ENCODE measurements at regions not wholly inside any gene's neighbourhood (a gene's known extent, or its start where the extent isn't known, plus 50 kb on each side); places are given as distances from the start of the nearest gene placed in this dataset.
A peak's percentile ranks its signal among the peaks of the same experiment; 100 is the strongest.

GRCh38 chr12:39105111-39105510 lies 199.7 kb upstream of the CPNE8 start:
- Histone ChIP-seq H3K27ac (ENCODE audit: low read depth, low read length) (no peak overlapping the region), H3F3A (ENCODE audit: insufficient read depth) (no peaks in the 10 kb centered on the region), H3K9me3 (ENCODE audit: insufficient read depth, low read length) (no peaks in the 10 kb centered on the region), H3K9ac (ENCODE audit: low read length) (no peak overlapping the region), H4K20me1 (ENCODE audit: low read depth, low read length) (no peaks in the 10 kb centered on the region; the same call in 1 of the 2 replicates), H2AFZ (ENCODE audit: low read depth, low read length, severe bottlenecking) (no peak overlapping the region), H3K4me2 (ENCODE audit: low read depth, low read length, poor library complexity, severe bottlenecking) (no peak overlapping the region), H3K4me3 (ENCODE audit: insufficient read depth, low read length, poor library complexity, severe bottlenecking) (no peak overlapping the region), H3K36me3 (ENCODE audit: low read length) (no peaks in the 10 kb centered on the region), H3K9me2 (replicated peaks; ENCODE audit: insufficient read depth, low read length) (no peaks in the 10 kb centered on the region), H3K27me3 (ENCODE audit: low read length) (no peaks in the 10 kb centered on the region), H3K79me2 (ENCODE audit: insufficient read depth, low read length) (no peaks in the 10 kb centered on the region)
- TF ChIP-seq CTCF (IDR thresholded peaks at IDR 0.05; ENCODE audit: insufficient read depth, low read length, poor library complexity, severe bottlenecking) (no peak), EZH2phosphoT487 (conservative IDR thresholded peaks at IDR 0.05; ENCODE audit: low read length) (no peak)

GRCh38 chr12:39103552-39104165 lies 198.3 kb upstream of the CPNE8 start:
- no peak overlapping the region for H2AFZ ChIP-seq (ENCODE audit: low read depth, low read length, severe bottlenecking)
- TF ChIP-seq CTCF (IDR thresholded peaks at IDR 0.05; ENCODE audit: insufficient read depth, low read length, poor library complexity, severe bottlenecking) = peak; percentile 57
- no peak for TF ChIP-seq EZH2phosphoT487 (conservative IDR thresholded peaks at IDR 0.05; ENCODE audit: low read length)
- H3K27me3 ChIP-seq (ENCODE audit: low read length) = no peaks in the 10 kb centered on the region
- no peak overlapping the region for H3K9ac ChIP-seq (ENCODE audit: low read length)
- no peak overlapping the region for H3K4me2 ChIP-seq (ENCODE audit: low read depth, low read length, poor library complexity, severe bottlenecking)
- no peaks in the 10 kb centered on the region for H3K79me2 ChIP-seq (ENCODE audit: insufficient read depth, low read length)
- no peaks in the 10 kb centered on the region for H3K9me3 ChIP-seq (ENCODE audit: insufficient read depth, low read length)
- no peak overlapping the region for H3K27ac ChIP-seq (ENCODE audit: low read depth, low read length)
- H3K36me3 ChIP-seq (ENCODE audit: low read length) = no peaks in the 10 kb centered on the region
- H4K20me1 ChIP-seq (ENCODE audit: low read depth, low read length) = no peaks in the 10 kb centered on the region; the same call in 1 of the 2 replicates
- no peak overlapping the region for H3K4me3 ChIP-seq (ENCODE audit: insufficient read depth, low read length, poor library complexity, severe bottlenecking)
- H3K9me2 ChIP-seq (replicated peaks; ENCODE audit: insufficient read depth, low read length) = no peaks in the 10 kb centered on the region
- no peaks in the 10 kb centered on the region for H3F3A ChIP-seq (ENCODE audit: insufficient read depth)

GRCh38 chr12:39102474-39103209 lies 197.3 kb upstream of the CPNE8 start:
- Histone ChIP-seq H3K9ac (ENCODE audit: low read length) (no peak overlapping the region), H3K27me3 (ENCODE audit: low read length) (no peaks in the 10 kb centered on the region), H3K79me2 (ENCODE audit: insufficient read depth, low read length) (no peaks in the 10 kb centered on the region), H3K4me2 (ENCODE audit: low read depth, low read length, poor library complexity, severe bottlenecking) (no peak overlapping the region), H2AFZ (ENCODE audit: low read depth, low read length, severe bottlenecking) (no peak overlapping the region), H3K36me3 (ENCODE audit: low read length) (no peaks in the 10 kb centered on the region), H4K20me1 (ENCODE audit: low read depth, low read length) (no peaks in the 10 kb centered on the region; the same call in 1 of the 2 replicates), H3F3A (ENCODE audit: insufficient read depth) (no peaks in the 10 kb centered on the region), H3K4me3 (ENCODE audit: insufficient read depth, low read length, poor library complexity, severe bottlenecking) (no peak overlapping the region), H3K27ac (ENCODE audit: low read depth, low read length) (no peak overlapping the region), H3K9me3 (ENCODE audit: insufficient read depth, low read length) (no peaks in the 10 kb centered on the region), H3K9me2 (replicated peaks; ENCODE audit: insufficient read depth, low read length) (no peaks in the 10 kb centered on the region)
- no peak for TF ChIP-seq EZH2phosphoT487 (conservative IDR thresholded peaks at IDR 0.05; ENCODE audit: low read length)

All from SU-DHL-6 (cell line).